ENCODE measurements at regions not wholly inside any gene's neighbourhood (a gene's known extent, or its start where the extent isn't known, plus 50 kb on each side); places are given as distances from the start of the nearest gene placed in this dataset.
"Not testable (repeated sequence)": the region's sequence is repeated elsewhere in the genome, so short reads cannot be mapped to it uniquely, and the experiment has no call there.

DNA sequence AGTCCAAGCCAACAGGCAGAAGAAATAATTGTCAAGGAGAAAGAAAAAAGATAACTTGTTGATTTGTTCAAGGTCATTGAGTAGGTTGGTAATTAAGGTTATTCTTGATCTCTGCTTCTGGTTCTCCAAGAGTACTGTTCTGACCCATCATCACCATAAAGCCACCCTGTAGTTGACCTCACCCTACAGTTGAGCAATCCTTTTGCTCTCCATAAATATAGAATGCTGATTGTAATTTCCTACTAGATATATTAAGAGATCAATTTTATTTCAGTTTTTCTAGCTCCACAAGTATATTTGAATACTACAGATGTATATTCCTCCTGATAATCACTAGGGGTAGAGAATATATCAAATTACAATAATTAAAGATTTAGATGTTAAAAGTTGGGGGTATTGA, 350.5 kb upstream of the PDE3A start:
- no peak for DNase-seq (ENCODE audit: low read depth in 4 of 4, low spot score in 1 of 4)

DNA sequence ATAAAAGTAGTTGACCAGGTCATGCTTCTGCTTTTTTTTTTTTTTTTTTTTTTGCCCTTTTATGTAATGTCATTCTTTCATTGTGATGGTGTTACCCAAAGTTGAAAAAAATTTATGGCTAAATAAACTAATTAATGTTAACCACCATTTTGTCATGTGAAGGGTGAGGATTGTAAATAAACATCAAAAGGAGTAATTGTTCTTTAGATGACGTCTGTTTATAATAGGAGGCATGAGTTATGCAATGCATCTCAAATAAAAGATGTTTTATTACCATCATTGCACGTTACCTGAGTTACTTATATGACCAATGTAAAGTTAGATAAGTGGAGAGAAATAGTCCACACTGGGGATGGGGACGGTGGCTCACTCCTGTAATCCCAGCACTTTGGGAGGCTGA, 349.9 kb upstream of the PDE3A start:
- DNase-seq (ENCODE audit: low read depth in 4 of 4, low spot score in 1 of 4) = no peak

DNA sequence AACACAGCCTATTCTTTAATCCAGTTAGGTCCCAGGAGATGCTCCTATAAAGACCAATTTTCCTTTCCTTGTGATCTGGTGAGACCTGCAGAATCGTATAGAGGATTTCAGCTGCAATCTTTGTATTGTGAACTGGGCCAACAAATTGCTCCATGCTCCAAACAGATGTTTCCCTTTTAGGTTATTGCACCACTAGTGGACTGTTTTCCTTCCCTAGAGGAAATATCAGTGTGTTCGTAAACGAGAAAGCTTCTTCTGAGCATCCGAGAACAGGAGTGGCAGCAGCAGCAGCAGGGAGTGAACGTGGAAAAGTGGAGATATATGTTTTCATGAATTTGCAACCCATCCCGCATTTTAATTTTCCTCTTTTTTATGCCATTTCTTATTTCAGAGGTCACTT, 344.1 kb upstream of the PDE3A start:
- DNase-seq (ENCODE audit: low read depth in 4 of 4, low spot score in 1 of 4) = no peak

DNA sequence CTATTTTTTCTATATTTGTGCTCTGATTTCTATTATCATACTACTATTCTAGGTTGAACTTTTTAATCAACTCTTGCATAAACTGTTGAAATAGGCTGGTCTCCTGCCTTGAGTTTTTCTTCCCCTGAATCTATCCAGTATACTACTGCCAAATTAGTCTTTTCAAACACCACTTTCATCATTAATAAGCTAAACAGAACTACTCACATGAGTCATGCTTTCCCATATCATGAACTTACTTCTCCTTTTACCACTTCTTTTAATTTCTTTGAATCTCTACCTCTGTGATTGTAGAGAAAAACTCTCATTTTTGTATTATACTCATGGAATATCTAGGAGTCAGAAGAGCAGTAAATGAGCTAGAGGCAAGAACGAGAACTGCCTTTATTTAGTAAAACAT, 340.3 kb upstream of the PDE3A start:
- no peak for DNase-seq (ENCODE audit: low read depth in 4 of 4, low spot score in 1 of 4)

DNA sequence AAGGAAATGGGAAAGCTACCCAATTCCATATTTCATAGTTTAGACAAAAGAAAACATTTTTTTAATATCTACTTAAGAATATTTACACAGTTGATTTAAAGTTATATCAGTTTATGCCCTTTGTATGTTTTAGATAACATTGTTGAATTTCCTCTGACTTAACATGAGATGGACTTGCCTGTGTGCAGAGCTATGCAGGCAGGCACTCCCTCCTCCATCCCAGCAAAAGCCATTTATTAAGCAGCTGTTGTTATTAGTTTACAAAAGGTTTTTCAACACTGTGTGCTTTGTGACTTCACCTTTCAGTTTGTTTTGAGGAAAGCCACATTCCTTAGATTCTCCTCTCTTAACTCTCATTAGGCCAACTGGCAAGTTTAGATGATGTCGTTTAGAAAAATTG, 337.5 kb upstream of the PDE3A start:
- DNase-seq (ENCODE audit: low read depth in 4 of 4, low spot score in 1 of 4) = no peak

DNA sequence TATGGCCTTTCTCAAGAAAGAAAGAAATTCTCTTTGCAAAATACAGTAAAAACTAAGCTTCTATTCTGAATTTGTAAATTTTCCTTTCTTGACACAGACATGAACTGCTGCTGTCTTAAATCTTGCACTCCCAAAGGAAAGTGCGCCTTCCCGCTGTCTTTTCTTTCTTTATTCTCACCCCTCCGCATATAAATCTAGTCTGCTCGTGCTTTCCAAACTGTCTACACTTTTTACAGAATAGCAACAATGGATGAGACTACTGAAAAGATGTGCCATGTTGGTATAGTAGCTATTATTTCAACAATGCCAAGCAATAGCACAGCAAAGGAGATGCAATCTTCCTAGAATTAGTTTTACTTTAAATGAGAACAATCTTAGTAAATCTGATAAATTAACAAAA, 328.8 kb upstream of the PDE3A start:
- no peak for DNase-seq (ENCODE audit: low read depth in 4 of 4, low spot score in 1 of 4)

DNA sequence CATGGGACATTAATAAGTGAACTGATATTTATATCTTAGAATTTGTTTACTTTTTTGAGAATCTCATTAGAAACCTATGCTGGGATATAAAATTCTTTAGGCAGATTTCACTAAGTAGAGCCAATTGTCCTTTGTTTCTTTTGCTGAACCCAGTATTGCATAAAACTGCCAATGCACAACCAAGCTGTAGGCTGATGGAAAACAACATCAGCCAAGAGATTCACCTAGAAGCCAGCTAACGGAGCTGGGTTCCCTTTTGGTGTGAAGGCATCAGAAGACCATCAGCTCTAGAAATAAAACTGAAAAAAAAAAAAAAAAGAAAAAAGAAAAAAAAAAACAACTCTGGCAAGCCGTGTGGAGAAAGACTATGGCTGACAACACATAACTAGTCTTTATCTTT, 328.2 kb upstream of the PDE3A start:
- no peak for DNase-seq (ENCODE audit: low read depth in 4 of 4, low spot score in 1 of 4)

DNA sequence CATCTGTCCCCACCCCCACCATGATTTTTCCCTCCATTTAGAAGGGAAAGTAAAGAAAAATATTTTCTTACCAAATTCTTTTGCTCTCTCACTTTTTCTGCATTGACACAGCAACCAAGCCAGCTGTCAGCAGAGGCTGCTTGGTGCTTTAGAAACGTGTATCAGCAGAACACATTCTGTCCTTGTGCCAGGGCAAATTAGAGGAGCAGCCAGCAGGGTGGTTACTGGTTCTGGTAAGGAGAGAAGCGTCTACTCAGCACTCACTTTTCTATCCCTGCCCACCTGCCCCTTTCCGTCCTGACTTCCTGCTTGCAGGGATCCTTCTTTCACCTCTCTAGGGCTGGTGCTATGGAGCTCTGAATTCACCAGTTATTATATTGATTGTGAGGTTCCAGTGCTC, 327.5 kb upstream of the PDE3A start:
- no peak for DNase-seq (ENCODE audit: low read depth in 4 of 4, low spot score in 1 of 4)

DNA sequence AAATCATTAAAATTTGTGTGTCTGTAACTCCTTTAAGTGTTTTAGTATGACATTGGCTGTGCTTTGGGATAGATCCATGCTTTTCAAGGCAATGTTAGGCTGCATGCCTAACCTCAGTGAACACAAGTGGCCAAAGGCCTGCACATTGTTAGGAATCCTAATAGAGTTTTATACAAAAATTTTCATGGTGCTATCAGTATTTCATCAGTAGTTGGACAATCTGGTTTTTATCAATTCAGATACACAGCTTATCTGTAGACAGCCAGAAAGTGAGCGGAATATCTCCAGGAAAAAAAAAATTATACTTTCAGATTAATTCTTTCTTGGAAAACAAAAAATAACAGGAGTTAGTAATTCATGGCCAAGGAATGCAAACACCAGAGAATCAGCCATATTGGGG, 324.0 kb upstream of the PDE3A start:
- DNase-seq (ENCODE audit: low read depth in 4 of 4, low spot score in 1 of 4) = no peak

DNA sequence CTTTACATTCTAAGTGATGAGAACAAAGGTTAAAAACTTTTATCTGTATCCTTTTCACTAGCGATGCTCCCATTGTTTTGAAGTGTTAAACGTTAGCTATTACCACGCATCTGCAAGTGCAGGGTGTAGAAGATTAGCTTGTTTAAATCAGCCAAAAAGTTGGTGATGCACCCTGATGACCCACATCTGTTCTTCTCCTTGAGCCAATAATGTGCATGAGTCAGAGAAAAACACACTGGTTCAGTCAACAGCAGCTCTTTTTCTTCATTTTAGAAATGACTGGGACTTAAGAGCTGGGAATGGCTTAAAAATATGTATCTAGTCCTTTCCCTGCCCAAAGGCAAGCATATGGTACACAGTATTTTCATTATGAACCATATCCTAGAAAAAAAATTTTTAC, 323.5 kb upstream of the PDE3A start:
- DNase-seq (ENCODE audit: low read depth in 4 of 4, low spot score in 1 of 4) = no peak

DNA sequence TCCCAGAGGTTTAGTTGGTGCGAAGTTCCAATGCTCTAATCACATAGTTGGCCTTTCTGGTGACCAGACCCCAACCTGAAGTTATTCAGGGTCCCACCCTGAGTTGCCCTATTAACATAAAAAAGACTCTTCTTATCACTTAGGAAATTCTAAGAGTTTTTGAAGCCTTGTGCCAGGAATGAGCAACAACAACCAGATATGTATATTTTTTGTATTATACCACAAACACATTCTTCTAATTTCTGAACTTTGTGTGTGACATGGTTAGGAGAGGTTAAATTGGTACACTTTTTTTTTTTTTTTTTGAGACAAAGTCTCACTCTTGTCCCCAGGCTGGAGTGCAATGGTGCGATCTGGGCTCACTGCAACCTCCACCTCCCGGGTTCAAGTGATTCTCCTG, 320.4 kb upstream of the PDE3A start:
- DNase-seq (ENCODE audit: low read depth in 4 of 4, low spot score in 1 of 4) = no peak

DNA sequence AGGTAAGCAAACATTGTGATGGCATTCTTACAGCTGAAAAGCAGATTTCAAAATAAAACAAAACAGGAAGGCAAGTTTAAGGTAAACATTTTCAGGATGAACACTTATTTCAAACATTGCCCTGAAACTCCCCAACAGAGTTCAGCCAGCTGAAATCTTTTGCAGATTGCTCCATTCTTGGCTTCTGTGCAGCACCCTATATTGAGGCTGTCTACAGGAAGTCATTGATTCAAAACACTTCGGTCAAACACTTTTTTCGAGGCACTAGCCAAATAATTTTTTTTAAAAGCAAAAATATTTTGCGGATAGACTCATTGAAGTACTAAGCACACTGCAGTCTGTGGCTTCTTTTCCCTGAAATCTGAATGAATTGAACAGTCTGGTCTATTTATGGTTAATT, 318.1 kb upstream of the PDE3A start:
- DNase-seq (ENCODE audit: low read depth in 4 of 4, low spot score in 1 of 4) = no peak

DNA sequence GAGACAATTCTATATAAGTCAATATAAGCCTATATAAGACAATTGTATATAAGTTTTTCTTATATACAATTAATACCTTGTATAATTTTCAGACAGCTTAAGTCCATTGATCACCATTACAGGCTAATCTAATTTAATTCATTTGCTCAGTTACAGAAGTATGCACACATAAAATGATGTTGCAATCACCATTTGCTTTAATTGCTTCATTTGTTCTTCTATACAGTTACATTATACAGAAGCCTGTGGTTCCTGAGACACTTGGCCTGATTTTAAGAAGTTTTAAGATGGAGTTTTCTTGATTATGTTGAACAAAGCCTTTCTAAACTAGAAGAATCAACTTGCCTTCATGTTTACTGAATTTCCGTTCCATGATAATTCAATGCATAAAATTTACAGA, 314.6 kb upstream of the PDE3A start:
- DNase-seq (ENCODE audit: low read depth in 4 of 4, low spot score in 1 of 4) = no peak

DNA sequence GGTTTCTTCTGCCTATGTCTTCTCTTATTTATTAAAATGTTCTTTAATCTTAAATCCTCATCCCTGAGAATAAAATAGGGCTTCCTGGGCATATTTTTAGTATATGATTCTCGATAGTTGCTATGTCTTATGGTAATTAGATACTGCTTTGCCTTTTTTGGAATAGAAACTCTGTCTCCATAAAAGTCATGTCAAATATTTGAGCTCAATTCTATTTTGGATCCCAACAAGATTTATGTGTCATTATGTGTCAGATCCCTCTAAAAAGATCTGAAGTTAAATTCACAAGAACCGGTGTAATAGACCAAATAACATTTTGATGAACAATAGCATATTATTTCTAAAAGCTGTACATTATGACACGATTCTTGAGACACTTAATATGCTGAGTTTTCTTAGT, 312.5 kb upstream of the PDE3A start:
- DNase-seq (ENCODE audit: low read depth in 4 of 4, low spot score in 1 of 4) = no peak

DNA sequence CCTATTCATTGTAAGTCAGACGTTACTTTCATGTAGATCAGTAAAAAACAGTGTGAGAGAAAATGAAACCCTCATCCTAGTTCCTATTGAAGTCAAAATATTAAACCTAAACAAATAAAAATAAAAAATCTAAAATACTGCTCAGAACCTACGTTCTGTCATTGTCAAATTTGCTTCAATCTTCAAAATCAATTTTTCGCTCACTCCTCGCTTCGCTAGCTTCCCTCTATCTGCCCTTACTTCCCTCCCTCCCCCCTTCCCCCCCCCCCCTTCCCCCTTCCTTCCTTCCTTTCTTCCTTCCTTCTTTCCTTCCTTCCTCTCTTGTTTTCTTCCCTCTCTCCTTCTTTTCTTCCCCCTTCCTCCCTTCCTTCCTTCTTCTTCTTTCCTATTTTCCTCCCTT, 310.9 kb upstream of the PDE3A start:
- DNase-seq (ENCODE audit: low read depth in 4 of 4, low spot score in 1 of 4) = no peak

DNA sequence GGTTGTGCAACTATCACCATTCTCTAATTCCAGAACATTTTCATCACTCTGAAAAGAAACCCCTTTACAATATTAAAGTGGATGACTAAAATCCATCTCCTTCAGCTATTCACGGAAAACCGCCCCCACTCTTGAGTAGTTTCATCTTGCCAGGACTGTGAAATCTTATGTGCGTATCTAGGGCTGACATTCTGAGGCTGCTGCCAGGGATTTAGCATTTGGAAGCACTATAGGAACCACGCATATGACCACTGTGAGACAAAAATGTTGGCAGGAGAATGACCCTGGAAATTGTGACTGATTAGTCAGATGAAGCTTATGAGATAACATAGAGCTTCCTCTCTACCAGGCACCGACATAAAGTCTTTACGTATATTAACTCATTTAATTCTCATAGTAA, 305.2 kb upstream of the PDE3A start:
- no peak for DNase-seq (ENCODE audit: low read depth in 4 of 4, low spot score in 1 of 4)

DNA sequence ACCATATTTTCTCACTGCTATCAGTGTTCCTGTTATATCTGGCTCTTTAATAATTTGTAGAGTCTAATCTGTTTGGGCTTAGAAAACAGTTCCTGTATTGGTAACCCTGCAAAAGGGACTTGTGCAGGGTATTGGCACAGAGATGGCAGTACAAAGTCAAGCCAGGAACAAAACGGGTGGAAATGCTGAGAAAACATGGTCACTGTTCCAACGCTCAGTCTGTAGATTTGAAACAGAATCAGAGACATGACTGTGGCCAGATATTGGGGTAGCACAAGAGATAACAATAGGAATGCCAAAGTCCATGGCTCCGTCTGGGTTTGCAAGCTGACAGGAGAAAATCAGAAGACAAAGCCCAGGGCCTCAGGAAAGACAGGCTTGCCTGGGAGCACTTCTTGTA, 290.7 kb upstream of the PDE3A start:
- no peak for DNase-seq (ENCODE audit: low read depth in 4 of 4, low spot score in 1 of 4)

DNA sequence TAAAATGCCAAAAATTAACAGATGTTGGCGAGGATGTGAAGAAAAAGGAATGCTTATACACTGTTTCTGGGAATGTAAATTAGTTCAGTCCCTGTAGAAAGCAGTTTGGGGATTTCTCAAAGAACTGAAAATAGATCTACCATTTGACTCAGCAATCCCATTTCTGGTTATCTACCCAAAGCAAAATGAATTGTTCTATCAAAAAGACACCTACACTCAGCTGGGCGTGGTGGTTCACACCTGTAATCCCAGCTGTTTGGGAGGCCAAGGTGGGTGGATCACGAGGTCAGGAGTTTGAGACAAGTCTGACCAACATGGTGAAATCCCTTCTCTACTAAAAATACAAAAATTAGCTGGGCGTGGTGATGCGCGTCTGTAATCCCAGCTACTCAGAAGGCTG, 279.3 kb upstream of the PDE3A start:
- DNase-seq (ENCODE audit: low read depth in 4 of 4, low spot score in 1 of 4) = no peak

DNA sequence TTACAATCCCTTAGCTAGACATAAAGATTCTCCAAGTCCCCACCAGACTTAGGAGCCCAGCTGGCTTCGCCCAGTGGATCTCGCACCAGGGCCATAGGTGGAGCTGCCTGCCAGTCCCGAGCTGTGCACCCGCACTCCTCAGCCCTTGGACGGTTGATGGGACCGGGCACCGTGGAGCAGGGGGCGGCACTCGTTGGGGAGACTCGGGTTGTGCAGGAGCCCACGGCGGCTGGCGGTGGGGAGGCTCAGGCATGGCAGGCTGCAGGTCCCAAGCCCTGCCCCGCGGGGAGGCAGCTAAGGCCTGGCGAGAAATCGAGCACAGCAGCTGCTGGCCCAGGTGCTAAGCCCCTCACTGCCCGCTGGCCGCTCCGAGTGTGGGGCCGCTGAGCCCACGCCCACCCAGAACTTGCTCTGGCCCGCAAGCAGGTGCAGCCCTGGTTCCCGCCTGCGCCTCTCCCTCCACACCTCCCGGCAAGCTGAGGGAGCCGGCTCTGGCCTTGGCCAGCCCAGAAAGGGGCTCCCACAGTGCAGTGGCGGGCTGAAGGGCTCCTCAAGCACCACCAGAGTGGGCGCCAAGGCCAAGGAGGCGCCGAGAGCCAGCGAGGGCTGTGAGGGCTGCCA, 275.0 kb upstream of the PDE3A start:
- DNase-seq (ENCODE audit: low read depth in 4 of 4, low spot score in 1 of 4) = not testable (repeated sequence)

DNA sequence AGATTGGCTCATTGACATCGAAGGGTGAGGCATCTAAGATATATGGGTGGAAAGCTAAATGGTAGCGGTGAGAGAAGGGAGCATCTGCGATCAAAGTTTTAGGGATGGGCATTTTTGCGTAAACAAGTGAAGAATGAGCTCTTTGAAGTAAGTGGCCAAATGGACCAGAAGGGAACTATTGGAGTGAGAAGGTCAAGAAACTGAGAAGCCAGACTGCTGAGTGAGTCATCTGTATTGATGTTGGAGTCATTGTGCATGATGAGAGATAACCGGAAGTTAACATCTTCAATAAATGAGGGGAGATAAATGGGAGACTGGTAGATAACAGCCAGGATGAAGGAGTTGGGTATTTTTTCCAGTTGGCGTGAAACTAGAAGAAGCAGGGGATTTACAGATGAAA, 271.9 kb upstream of the PDE3A start:
- DNase-seq (ENCODE audit: low read depth in 4 of 4, low spot score in 1 of 4) = no peak

DNA sequence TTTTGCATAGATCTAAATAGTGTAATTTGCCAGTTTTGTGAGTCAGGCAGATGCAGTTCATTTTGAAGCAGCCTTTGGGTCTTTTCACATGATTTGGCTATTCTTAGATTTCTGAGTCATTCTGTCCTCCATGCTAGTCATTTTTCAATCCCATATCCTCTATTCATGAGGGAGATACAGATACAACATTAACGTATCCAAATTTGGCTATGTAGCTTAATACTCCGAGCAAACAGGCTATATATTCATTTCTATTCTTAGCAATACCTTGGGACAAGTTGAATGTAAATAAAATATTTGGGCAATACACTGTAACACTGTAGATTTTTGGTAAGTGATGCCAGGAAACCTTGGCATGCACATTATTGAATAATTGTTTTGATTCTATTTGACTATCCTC, 270.7 kb upstream of the PDE3A start:
- no peak for DNase-seq (ENCODE audit: low read depth in 4 of 4, low spot score in 1 of 4)

DNA sequence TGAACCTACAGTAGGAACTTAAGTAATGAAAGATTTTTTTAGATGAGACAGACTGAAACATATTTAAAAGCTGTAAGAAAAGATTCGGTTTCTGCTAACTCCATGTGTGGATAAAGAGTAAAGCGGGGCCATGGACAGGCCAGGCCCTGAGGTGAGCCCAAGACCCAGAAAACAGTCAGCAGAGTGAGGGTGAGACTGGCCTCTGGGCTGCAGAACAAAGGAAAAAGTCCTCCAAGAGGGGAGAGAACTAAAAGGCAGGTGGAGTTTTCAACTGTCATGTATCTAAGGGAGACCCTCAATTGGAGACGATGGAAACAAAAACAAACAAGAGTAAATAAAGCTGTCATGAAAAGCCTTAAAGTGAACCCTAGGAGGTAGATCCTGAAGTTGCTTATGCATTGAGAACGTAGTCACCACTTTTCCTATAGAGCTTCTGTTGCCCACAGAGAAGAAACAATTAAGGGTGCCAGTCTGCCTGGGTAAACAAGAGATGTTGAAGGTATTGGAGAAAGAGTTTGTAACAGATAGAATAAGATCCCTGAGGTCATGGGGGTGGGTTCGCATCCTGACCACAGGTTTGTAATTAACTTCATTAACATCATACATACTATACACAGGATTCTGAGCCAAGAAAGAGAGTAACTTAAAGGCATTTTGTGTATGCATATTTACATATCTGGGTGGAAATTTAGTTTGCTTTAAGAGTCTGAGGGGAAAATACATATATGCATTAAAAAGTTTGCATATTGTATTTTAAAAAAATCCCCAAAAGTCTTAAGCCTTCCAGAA, 268.7 kb upstream of the PDE3A start:
- DNase-seq (ENCODE audit: low read depth in 4 of 4, low spot score in 1 of 4) = no peak

DNA sequence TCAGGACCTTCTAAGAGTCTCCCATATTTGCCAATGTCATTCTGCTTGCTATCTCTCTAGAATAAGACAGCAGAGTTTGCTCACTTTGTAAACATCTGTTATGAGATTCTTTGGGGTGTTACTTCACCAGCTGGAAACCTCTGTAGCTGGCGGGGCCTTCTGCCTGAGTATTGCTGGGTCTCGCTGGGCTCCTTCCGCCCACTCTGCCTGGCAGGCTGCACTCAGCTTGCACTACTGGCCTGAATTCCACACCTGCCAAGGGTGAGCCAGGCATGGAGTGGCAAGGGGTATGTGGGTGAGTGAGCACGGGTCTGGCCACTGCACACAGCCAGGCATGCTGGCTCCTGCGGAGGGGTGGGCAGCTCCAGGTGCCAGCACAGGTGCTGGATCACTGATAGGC, 267.3 kb upstream of the PDE3A start:
- DNase-seq (ENCODE audit: low read depth in 4 of 4, low spot score in 1 of 4) = no peak

Measured in stimulated activated CD4-positive, alpha-beta T cell treated with anti-CD3 and anti-CD28 coated beads, Interleukin-1b, Interleukin-23, amount 100 ng/mL, for 24 hours (primary cell).